ENCODE measurements at regions not wholly inside any gene's neighbourhood (a gene's known extent, or its start where the extent isn't known, plus 50 kb on each side); places are given as distances from the start of the nearest gene placed in this dataset.

- TF ChIP-seq CTCF (IDR thresholded peaks at IDR 0.05; ENCODE audit: insufficient read depth, low read length, poor library complexity, severe bottlenecking), result no peak
- no peaks in the 10 kb centered on the region for H3K27me3 ChIP-seq (ENCODE audit: control insufficient read depth, insufficient read depth, low read length)
- no peak for DNase-seq (ENCODE audit: low read depth)
- H3K36me3 ChIP-seq (ENCODE audit: control insufficient read depth, insufficient read depth, low read length), result no peaks in the 10 kb centered on the region
- no peak overlapping the region for H3K4me3 ChIP-seq (ENCODE audit: low read depth, low read length)
Measured at GRCh38 chr14:26835979-26836570, 238.2 kb upstream of the NOVA1 start.

GRCh38 chr14:26839481-26839880 is 241.6 kb upstream of the NOVA1 start:
- no peak for TF ChIP-seq CTCF (IDR thresholded peaks at IDR 0.05; ENCODE audit: insufficient read depth, low read length, poor library complexity, severe bottlenecking)
- H3K4me3 ChIP-seq (ENCODE audit: low read depth, low read length), result no peak overlapping the region
- no peaks in the 10 kb centered on the region for H3K36me3 ChIP-seq (ENCODE audit: control insufficient read depth, insufficient read depth, low read length)
- H3K27me3 ChIP-seq (ENCODE audit: control insufficient read depth, insufficient read depth, low read length), result no peaks in the 10 kb centered on the region
- no peak for DNase-seq (ENCODE audit: low read depth)

GRCh38 chr14:26841326-26841725 is 243.5 kb upstream of the NOVA1 start:
- DNase-seq (ENCODE audit: low read depth), result no peak
- Histone ChIP-seq H3K36me3 (ENCODE audit: control insufficient read depth, insufficient read depth, low read length) (no peaks in the 10 kb centered on the region), H3K27me3 (ENCODE audit: control insufficient read depth, insufficient read depth, low read length) (no peaks in the 10 kb centered on the region), H3K4me3 (ENCODE audit: low read depth, low read length) (no peak overlapping the region)
- TF ChIP-seq CTCF (IDR thresholded peaks at IDR 0.05; ENCODE audit: insufficient read depth, low read length, poor library complexity, severe bottlenecking), result no peak

- no peaks in the 10 kb centered on the region for H3K27me3 ChIP-seq (ENCODE audit: control insufficient read depth, insufficient read depth, low read length)
- no peak for TF ChIP-seq CTCF (IDR thresholded peaks at IDR 0.05; ENCODE audit: insufficient read depth, low read length, poor library complexity, severe bottlenecking)
- H3K36me3 ChIP-seq (ENCODE audit: control insufficient read depth, insufficient read depth, low read length), result no peaks in the 10 kb centered on the region
- peak; percentile 95 for DNase-seq (ENCODE audit: low read depth)
- H3K4me3 ChIP-seq (ENCODE audit: low read depth, low read length), result no peak overlapping the region
Measured at GRCh38 chr14:26841920-26842741, 244.3 kb upstream of the NOVA1 start.

- H3K27me3 ChIP-seq (ENCODE audit: control insufficient read depth, insufficient read depth, low read length), result no peaks in the 10 kb centered on the region
- no peak for TF ChIP-seq CTCF (IDR thresholded peaks at IDR 0.05; ENCODE audit: insufficient read depth, low read length, poor library complexity, severe bottlenecking)
- H3K36me3 ChIP-seq (ENCODE audit: control insufficient read depth, insufficient read depth, low read length), result no peaks in the 10 kb centered on the region
- DNase-seq (ENCODE audit: low read depth), result no peak
- no peak overlapping the region for H3K4me3 ChIP-seq (ENCODE audit: low read depth, low read length)
Measured at GRCh38 chr14:26845151-26845818, 247.5 kb upstream of the NOVA1 start.

Measured in kidney epithelial cell (primary cell).